GM10248 (cell line): ENCODE measurements at regions not wholly inside any gene's neighbourhood (a gene's known extent, or its start where the extent isn't known, plus 50 kb on each side); places are given as distances from the start of the nearest gene placed in this dataset.

Experiments used
- CTCF ChIA-PET: fragments of 300-600 bp; sonication (Branson Sonifier 250); formaldehyde crosslinking; extraction: SDS; loops from one replicate; lab custom pipeline; 2021; ENCODE audit warnings: antibody characterized with exemption; lab: Yijun Ruan, JAX
- POLR2A ChIA-PET: fragments of 350-650 bp; sonication (Branson Sonifier 250); formaldehyde crosslinking; extraction: SDS; loops from one replicate; lab custom pipeline; 2020; ENCODE audit warnings: antibody characterized with exemption; lab: Yijun Ruan, JAX
- DNase-seq: peaks from one replicate; pipeline ENCODE4 v3.0.0; 2012; ENCODE audit errors: extremely low spot score
- CTCF ChIP-seq: IDR thresholded peaks from 2 replicates; pipeline ENCODE4 v1.5.1; 2012; ENCODE audit warnings: mild to moderate bottlenecking, low read depth; ENCODE audit errors: extremely low read depth, missing control alignments, control extremely low read depth

GRCh38 chr5:105922574-105922973 is 1748.2 kb downstream of the EFNA5 start:
- TF ChIP-seq CTCF, result no peak
- CTCF ChIA-PET, result interaction anchor here (1.0 kb wide), 1 partner anchor 15 kb away, joined by 3 read pairs; no protein-coding TSS in a partner anchor

GRCh38 chr5:105922080-105922479 is 1748.7 kb downstream of the EFNA5 start:
- no peak for TF ChIP-seq CTCF
- CTCF ChIA-PET, result no interaction called here
- no peak for DNase-seq
- POLR2A ChIA-PET, result no interaction called here

More at GRCh38 chr5:105922574-105922973, 1748.2 kb downstream of the EFNA5 start:
- DNase-seq, result no peak
- POLR2A ChIA-PET, result no interaction called here

GRCh38 chr5:105917189-105917588 is 1753.5 kb downstream of the EFNA5 start:
- no peak for DNase-seq
- ChIA-PET CTCF (no interaction called here), POLR2A (no interaction called here)
- no peak for TF ChIP-seq CTCF

- CTCF ChIA-PET, result no interaction called here
- TF ChIP-seq CTCF, result no peak
- POLR2A ChIA-PET, result no interaction called here
- no peak for DNase-seq
Observed at GRCh38 chr5:105907016-105907415, 1763.7 kb downstream of the EFNA5 start.

GRCh38 chr5:105905392-105905791 is 1765.3 kb downstream of the EFNA5 start:
- ChIA-PET POLR2A (no interaction called here), CTCF (no interaction called here)
- DNase-seq, result no peak
- no peak for TF ChIP-seq CTCF

- DNase-seq, result no peak
- CTCF ChIA-PET, result no interaction called here
- no peak for TF ChIP-seq CTCF
- POLR2A ChIA-PET, result no interaction called here
Observed at GRCh38 chr5:105903069-105903468, 1767.7 kb downstream of the EFNA5 start.
